Esophagus muscularis mucosa (tissue), 3 donors: ENCODE measurements at regions not wholly inside any gene's neighbourhood (a gene's known extent, or its start where the extent isn't known, plus 50 kb on each side); places are given as distances from the start of the nearest gene placed in this dataset.

Experiments
- POLR2AphosphoS5 ChIP-seq, 2 donors: sonication (generic); formaldehyde crosslinking; IDR thresholded peaks; one replicate each; pipeline ENCODE4 v1.6.1; 2017; ENCODE audit warnings: antibody characterized with exemption in 2 of 2
- TF ChIP-seq, protein P1 (sequence below), 3 experiments: fragments of 200-600 bp in 2 of 3; fragments of 450-650 bp in 1 of 3; sonication (generic) in 2 of 3; IDR thresholded peaks; one replicate each; pipeline ENCODE4 v1.5.1; 2017 to 2019; ENCODE audit warnings: antibody characterized with exemption in 3 of 3, mild to moderate bottlenecking in 2 of 3, moderate library complexity in 1 of 3

GRCh38 chr5:68055686-68056085, 159.9 kb upstream of the PIK3R1 start:
- TF ChIP-seq, protein P1, sequence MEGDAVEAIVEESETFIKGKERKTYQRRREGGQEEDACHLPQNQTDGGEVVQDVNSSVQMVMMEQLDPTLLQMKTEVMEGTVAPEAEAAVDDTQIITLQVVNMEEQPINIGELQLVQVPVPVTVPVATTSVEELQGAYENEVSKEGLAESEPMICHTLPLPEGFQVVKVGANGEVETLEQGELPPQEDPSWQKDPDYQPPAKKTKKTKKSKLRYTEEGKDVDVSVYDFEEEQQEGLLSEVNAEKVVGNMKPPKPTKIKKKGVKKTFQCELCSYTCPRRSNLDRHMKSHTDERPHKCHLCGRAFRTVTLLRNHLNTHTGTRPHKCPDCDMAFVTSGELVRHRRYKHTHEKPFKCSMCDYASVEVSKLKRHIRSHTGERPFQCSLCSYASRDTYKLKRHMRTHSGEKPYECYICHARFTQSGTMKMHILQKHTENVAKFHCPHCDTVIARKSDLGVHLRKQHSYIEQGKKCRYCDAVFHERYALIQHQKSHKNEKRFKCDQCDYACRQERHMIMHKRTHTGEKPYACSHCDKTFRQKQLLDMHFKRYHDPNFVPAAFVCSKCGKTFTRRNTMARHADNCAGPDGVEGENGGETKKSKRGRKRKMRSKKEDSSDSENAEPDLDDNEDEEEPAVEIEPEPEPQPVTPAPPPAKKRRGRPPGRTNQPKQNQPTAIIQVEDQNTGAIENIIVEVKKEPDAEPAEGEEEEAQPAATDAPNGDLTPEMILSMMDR (IDR thresholded peaks at IDR 0.05): no peak
- TF ChIP-seq POLR2AphosphoS5 (IDR thresholded peaks at IDR 0.05): no peak
